ENCODE measurements at regions not wholly inside any gene's neighbourhood (a gene's known extent, or its start where the extent isn't known, plus 50 kb on each side); places are given as distances from the start of the nearest gene placed in this dataset.

- no peak overlapping the region for H3K27ac ChIP-seq (ENCODE audit: low read depth, low read length)
- no peaks in the 10 kb centered on the region for H3K4me1 Mint-ChIP-seq
- WGBS, 2 experiments (ENCODE audit: insufficient coverage in 1 of 2, insufficient read length in 1 of 2), result no CpG with 5 or more reads among the region's 1 CpG
Measured at GRCh38 chr10:113485736-113486135, 67.1 kb upstream of the HABP2 start.

GRCh38 chr10:113486531-113486930 is 66.3 kb upstream of the HABP2 start:
- H3K4me3 Mint-ChIP-seq, result no peak overlapping the region
- Histone ChIP-seq H3K27ac (ENCODE audit: low read depth, low read length) (no peak overlapping the region), H3K4me3 (ENCODE audit: low read length) (no peak overlapping the region), H3K9me3 (ENCODE audit: control insufficient read depth, low read length) (peaks cover 7% of the 10 kb centered on the region), H3K27me3 (ENCODE audit: control insufficient read depth, insufficient read depth, low read length, poor library complexity, severe bottlenecking) (peaks cover 4% of the 10 kb centered on the region), H3K4me1 (ENCODE audit: control insufficient read depth, insufficient read depth, low read length) (no peaks in the 10 kb centered on the region), H3K9ac (ENCODE audit: extremely low read depth, low read length, poor library complexity, severe bottlenecking) (no peak overlapping the region), H3K36me3 (ENCODE audit: control insufficient read depth, insufficient read depth, low read length) (no peaks in the 10 kb centered on the region)
- H3K4me1 Mint-ChIP-seq, result no peaks in the 10 kb centered on the region
- no peaks in the 10 kb centered on the region for H3K36me3 Mint-ChIP-seq (ENCODE audit: low read depth)
- H3K27me3 Mint-ChIP-seq (ENCODE audit: insufficient read depth), result peaks cover 11% of the 10 kb centered on the region
- no peak for TF ChIP-seq CTCF (conservative IDR thresholded peaks at IDR 0.05)
- H3K9me3 Mint-ChIP-seq, result peaks cover 11% of the 10 kb centered on the region
- DNase-seq, result no peak
- 93 to 94% methylated on average over 4 of the region's 4 CpGs for WGBS, 2 experiments (ENCODE audit: insufficient coverage in 1 of 2, insufficient read length in 1 of 2)
- H3K27ac Mint-ChIP-seq, result no peak overlapping the region

More at GRCh38 chr10:113485736-113486135, 67.1 kb upstream of the HABP2 start:
- Mint-ChIP-seq H3K27me3 (ENCODE audit: insufficient read depth) (peaks cover 5% of the 10 kb centered on the region), H3K4me3 (no peak overlapping the region), H3K36me3 (ENCODE audit: low read depth) (no peaks in the 10 kb centered on the region), H3K27ac (no peak overlapping the region), H3K9me3 (peaks cover 19% of the 10 kb centered on the region)
- DNase-seq, result no peak
- TF ChIP-seq CTCF (conservative IDR thresholded peaks at IDR 0.05), result no peak
- Histone ChIP-seq H3K4me1 (ENCODE audit: control insufficient read depth, insufficient read depth, low read length) (no peaks in the 10 kb centered on the region), H3K9ac (ENCODE audit: extremely low read depth, low read length, poor library complexity, severe bottlenecking) (no peak overlapping the region), H3K36me3 (ENCODE audit: control insufficient read depth, insufficient read depth, low read length) (no peaks in the 10 kb centered on the region), H3K9me3 (ENCODE audit: control insufficient read depth, low read length) (peaks cover 14% of the 10 kb centered on the region), H3K4me3 (ENCODE audit: low read length) (no peak overlapping the region), H3K27me3 (ENCODE audit: control insufficient read depth, insufficient read depth, low read length, poor library complexity, severe bottlenecking) (no peaks in the 10 kb centered on the region)

GRCh38 chr10:113487154-113487553 is 65.7 kb upstream of the HABP2 start:
- Mint-ChIP-seq H3K4me1 (no peaks in the 10 kb centered on the region), H3K27ac (no peak overlapping the region), H3K4me3 (no peak overlapping the region), H3K27me3 (ENCODE audit: insufficient read depth) (peaks cover 13% of the 10 kb centered on the region), H3K9me3 (peaks cover 7% of the 10 kb centered on the region), H3K36me3 (ENCODE audit: low read depth) (no peaks in the 10 kb centered on the region)
- Histone ChIP-seq H3K9ac (ENCODE audit: extremely low read depth, low read length, poor library complexity, severe bottlenecking) (no peak overlapping the region), H3K27ac (ENCODE audit: low read depth, low read length) (no peak overlapping the region), H3K9me3 (ENCODE audit: control insufficient read depth, low read length) (peaks cover under 1% of the 10 kb centered on the region), H3K4me3 (ENCODE audit: low read length) (no peak overlapping the region), H3K36me3 (ENCODE audit: control insufficient read depth, insufficient read depth, low read length) (no peaks in the 10 kb centered on the region), H3K27me3 (ENCODE audit: control insufficient read depth, insufficient read depth, low read length, poor library complexity, severe bottlenecking) (peaks cover 10% of the 10 kb centered on the region), H3K4me1 (ENCODE audit: control insufficient read depth, insufficient read depth, low read length) (no peaks in the 10 kb centered on the region)
- DNase-seq, result no peak
- WGBS, 2 experiments (ENCODE audit: insufficient coverage in 1 of 2, insufficient read length in 1 of 2), result 86 to 100% methylated on average over 1 of the region's 1 CpG
- TF ChIP-seq CTCF (conservative IDR thresholded peaks at IDR 0.05), result no peak
